HG03558 (cell line): ENCODE measurements at regions not wholly inside any gene's neighbourhood (a gene's known extent, or its start where the extent isn't known, plus 50 kb on each side); places are given as distances from the start of the nearest gene placed in this dataset.
"Not testable (repeated sequence)": the region's sequence is repeated elsewhere in the genome, so short reads cannot be mapped to it uniquely, and the experiment has no call there.

ENCODE experiments used
- ATAC-seq: cut with Tn5 transposase; IDR thresholded peaks from one replicate; pipeline ENCODE4 v1.9.1; 2021; ENCODE audit warnings: moderate number of reproducible peaks; ENCODE audit not compliant: unreplicated experiment; ENCODE audit errors: extremely low read depth

GRCh38 chr9:41367301-41367700 is 178.2 kb upstream of the ZNG1F start:
- ATAC-seq = not testable (repeated sequence)

GRCh38 chr9:41361790-41362189 is 172.7 kb upstream of the ZNG1F start:
- ATAC-seq = not testable (repeated sequence)

GRCh38 chr9:41359116-41359515 is 170.0 kb upstream of the ZNG1F start:
- not testable (repeated sequence) for ATAC-seq

GRCh38 chr9:41358682-41359081 is 169.6 kb upstream of the ZNG1F start:
- not testable (repeated sequence) for ATAC-seq

GRCh38 chr9:41357918-41358404 is 168.8 kb upstream of the ZNG1F start:
- not testable (repeated sequence) for ATAC-seq

GRCh38 chr9:41357350-41357748 is 168.2 kb upstream of the ZNG1F start:
- not testable (repeated sequence) for ATAC-seq

GRCh38 chr9:41356588-41357349 is 167.7 kb upstream of the ZNG1F start:
- not testable (repeated sequence) for ATAC-seq

- ATAC-seq = not testable (repeated sequence)
Measured at GRCh38 chr9:41355712-41356450, 166.8 kb upstream of the ZNG1F start.

- not testable (repeated sequence) for ATAC-seq
Measured at GRCh38 chr9:41354978-41355377, 165.9 kb upstream of the ZNG1F start.

- ATAC-seq = not testable (repeated sequence)
Measured at GRCh38 chr9:41354060-41354934, 165.2 kb upstream of the ZNG1F start.

- ATAC-seq = not testable (repeated sequence)
Measured at GRCh38 chr9:41353026-41353425, 163.9 kb upstream of the ZNG1F start.

GRCh38 chr9:41352390-41352789 is 163.3 kb upstream of the ZNG1F start:
- ATAC-seq = not testable (repeated sequence)

GRCh38 chr9:41347893-41348292 is 158.8 kb upstream of the ZNG1F start:
- not testable (repeated sequence) for ATAC-seq

- not testable (repeated sequence) for ATAC-seq
Measured at GRCh38 chr9:41332562-41332961, 143.4 kb upstream of the ZNG1F start.

GRCh38 chr9:41321277-41321676 is 132.2 kb upstream of the ZNG1F start:
- not testable (repeated sequence) for ATAC-seq

- ATAC-seq = not testable (repeated sequence)
Measured at GRCh38 chr9:41308953-41309352, 119.8 kb upstream of the ZNG1F start.

GRCh38 chr9:41285744-41286143 is 96.6 kb upstream of the ZNG1F start:
- ATAC-seq = not testable (repeated sequence)

GRCh38 chr9:41280299-41281238 is 91.5 kb upstream of the ZNG1F start:
- not testable (repeated sequence) for ATAC-seq

- not testable (repeated sequence) for ATAC-seq
Measured at GRCh38 chr9:41279437-41279836, 90.3 kb upstream of the ZNG1F start.
